ENCODE measurements at regions not wholly inside any gene's neighbourhood (a gene's known extent, or its start where the extent isn't known, plus 50 kb on each side); places are given as distances from the start of the nearest gene placed in this dataset.

DNA sequence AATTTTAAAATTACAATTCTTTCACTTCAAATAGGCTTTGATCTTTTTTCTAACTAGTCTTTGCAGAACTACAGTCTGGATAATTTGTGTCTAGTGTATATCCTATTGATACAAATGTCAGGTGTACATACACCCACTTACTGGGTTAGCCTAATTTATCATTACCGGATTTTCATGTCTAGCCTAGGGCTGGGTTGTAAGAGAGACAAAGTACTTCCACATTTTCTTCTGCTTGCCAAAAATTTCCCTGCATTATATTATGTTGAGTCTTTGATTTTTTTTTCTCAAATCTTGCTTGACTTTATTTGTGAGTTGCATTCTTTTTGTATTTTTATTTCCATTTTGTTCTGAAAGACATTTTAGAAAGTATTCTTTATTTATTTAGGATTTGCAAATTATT is 284.8 kb upstream of the FZD8 start:
- H3K4me1 ChIP-seq (ENCODE audit: insufficient read depth, low read length, poor library complexity, severe bottlenecking): peaks cover 7% of the 10 kb centered on the region
- H3K4me3 ChIP-seq (ENCODE audit: low read depth, low read length, poor library complexity, severe bottlenecking): no peak overlapping the region
- no TSS peak for BruUV-seq (replicated peaks)
- ChIA-PET CTCF (no interaction called here), POLR2A (ENCODE audit: low non-redundant PET) (no interaction called here)
- TF ChIP-seq, protein P1, sequence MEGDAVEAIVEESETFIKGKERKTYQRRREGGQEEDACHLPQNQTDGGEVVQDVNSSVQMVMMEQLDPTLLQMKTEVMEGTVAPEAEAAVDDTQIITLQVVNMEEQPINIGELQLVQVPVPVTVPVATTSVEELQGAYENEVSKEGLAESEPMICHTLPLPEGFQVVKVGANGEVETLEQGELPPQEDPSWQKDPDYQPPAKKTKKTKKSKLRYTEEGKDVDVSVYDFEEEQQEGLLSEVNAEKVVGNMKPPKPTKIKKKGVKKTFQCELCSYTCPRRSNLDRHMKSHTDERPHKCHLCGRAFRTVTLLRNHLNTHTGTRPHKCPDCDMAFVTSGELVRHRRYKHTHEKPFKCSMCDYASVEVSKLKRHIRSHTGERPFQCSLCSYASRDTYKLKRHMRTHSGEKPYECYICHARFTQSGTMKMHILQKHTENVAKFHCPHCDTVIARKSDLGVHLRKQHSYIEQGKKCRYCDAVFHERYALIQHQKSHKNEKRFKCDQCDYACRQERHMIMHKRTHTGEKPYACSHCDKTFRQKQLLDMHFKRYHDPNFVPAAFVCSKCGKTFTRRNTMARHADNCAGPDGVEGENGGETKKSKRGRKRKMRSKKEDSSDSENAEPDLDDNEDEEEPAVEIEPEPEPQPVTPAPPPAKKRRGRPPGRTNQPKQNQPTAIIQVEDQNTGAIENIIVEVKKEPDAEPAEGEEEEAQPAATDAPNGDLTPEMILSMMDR (conservative IDR thresholded peaks at IDR 0.05; ENCODE audit: low read depth, low read length): no peak
- TF ChIP-seq EZH2 (IDR thresholded peaks at IDR 0.05; ENCODE audit: borderline replicate concordance, low read depth, low read length, poor library complexity, severe bottlenecking): no peak
- H3K27me3 ChIP-seq (replicated peaks; ENCODE audit: insufficient read depth, low read depth, low read length, poor library complexity): no peaks in the 10 kb centered on the region
- no peak for DNase-seq (ENCODE audit: low spot score)
- no peaks in the 10 kb centered on the region for H3K9me3 ChIP-seq (ENCODE audit: low read depth, low read length, poor library complexity, severe bottlenecking)
- H3K36me3 ChIP-seq (ENCODE audit: insufficient read depth, low read length, poor library complexity, severe bottlenecking): no peaks in the 10 kb centered on the region
- H3K27ac ChIP-seq (ENCODE audit: low read depth, low read length, poor library complexity, severe bottlenecking): no peak overlapping the region
- intact Hi-C loops (cut with micrococcal nuclease; ENCODE audit: unreplicated experiment): no loop called here

- intact Hi-C loops (cut with micrococcal nuclease; ENCODE audit: unreplicated experiment): no loop called here
- Histone ChIP-seq H3K4me1 (ENCODE audit: insufficient read depth, low read length, poor library complexity, severe bottlenecking) (peaks cover 7% of the 10 kb centered on the region), H3K9me3 (ENCODE audit: low read depth, low read length, poor library complexity, severe bottlenecking) (no peaks in the 10 kb centered on the region), H3K27ac (ENCODE audit: low read depth, low read length, poor library complexity, severe bottlenecking) (no peak overlapping the region), H3K36me3 (ENCODE audit: insufficient read depth, low read length, poor library complexity, severe bottlenecking) (no peaks in the 10 kb centered on the region), H3K4me3 (ENCODE audit: low read depth, low read length, poor library complexity, severe bottlenecking) (no peak overlapping the region), H3K27me3 (replicated peaks; ENCODE audit: insufficient read depth, low read depth, low read length, poor library complexity) (no peaks in the 10 kb centered on the region)
- no peak for DNase-seq (ENCODE audit: low spot score)
- CTCF ChIA-PET: no interaction called here
- BruUV-seq (replicated peaks): no TSS peak
- TF ChIP-seq EZH2 (IDR thresholded peaks at IDR 0.05; ENCODE audit: borderline replicate concordance, low read depth, low read length, poor library complexity, severe bottlenecking): no peak
- TF ChIP-seq, protein P1 (conservative IDR thresholded peaks at IDR 0.05; ENCODE audit: low read depth, low read length): no peak
- POLR2A ChIA-PET (ENCODE audit: low non-redundant PET): interaction anchor here (0.7 kb wide), 1 partner anchor 1088 kb away, joined by 3 read pairs; no protein-coding TSS in a partner anchor
Measured at GRCh38 chr10:35925493-35925892, 283.4 kb upstream of the FZD8 start.

DNA sequence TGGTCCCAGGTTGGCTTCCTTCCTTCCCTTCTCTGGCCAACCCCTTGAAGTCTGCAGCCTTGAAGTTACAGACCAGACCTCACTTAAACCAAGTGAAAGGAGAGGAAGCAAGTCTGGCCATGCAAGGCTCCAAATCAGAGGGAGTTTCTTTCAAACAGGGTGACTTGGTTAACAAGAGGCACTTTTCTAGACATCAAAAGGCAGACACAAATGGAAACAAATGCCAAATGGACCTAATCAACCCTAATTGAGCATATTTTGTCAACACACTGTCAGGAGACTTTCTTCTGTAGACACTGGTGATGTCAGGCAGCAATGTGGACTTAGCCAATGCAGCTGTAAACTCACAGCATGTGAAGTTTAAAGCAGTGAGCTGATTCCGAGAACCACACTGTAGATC is 282.7 kb upstream of the FZD8 start:
- ChIA-PET POLR2A (ENCODE audit: low non-redundant PET) (no interaction called here), CTCF (no interaction called here)
- intact Hi-C loops (cut with micrococcal nuclease; ENCODE audit: unreplicated experiment): no loop called here
- H3K9me3 ChIP-seq (ENCODE audit: low read depth, low read length, poor library complexity, severe bottlenecking): no peaks in the 10 kb centered on the region
- no peak for DNase-seq (ENCODE audit: low spot score)
- TF ChIP-seq EZH2 (IDR thresholded peaks at IDR 0.05; ENCODE audit: borderline replicate concordance, low read depth, low read length, poor library complexity, severe bottlenecking): no peak
- TF ChIP-seq, protein P1 (conservative IDR thresholded peaks at IDR 0.05; ENCODE audit: low read depth, low read length): no peak
- H3K27me3 ChIP-seq (replicated peaks; ENCODE audit: insufficient read depth, low read depth, low read length, poor library complexity): no peaks in the 10 kb centered on the region
- no TSS peak for BruUV-seq (replicated peaks)
- no peak overlapping the region for H3K4me3 ChIP-seq (ENCODE audit: low read depth, low read length, poor library complexity, severe bottlenecking)
- peaks cover 7% of the 10 kb centered on the region for H3K4me1 ChIP-seq (ENCODE audit: insufficient read depth, low read length, poor library complexity, severe bottlenecking)
- H3K27ac ChIP-seq (ENCODE audit: low read depth, low read length, poor library complexity, severe bottlenecking): no peak overlapping the region
- H3K36me3 ChIP-seq (ENCODE audit: insufficient read depth, low read length, poor library complexity, severe bottlenecking): no peaks in the 10 kb centered on the region

Data from A673 (cell line).